Astrocyte of the hippocampus (primary cell): ENCODE measurements at regions not wholly inside any gene's neighbourhood (a gene's known extent, or its start where the extent isn't known, plus 50 kb on each side); places are given as distances from the start of the nearest gene placed in this dataset.
A peak's percentile ranks its signal among the peaks of the same experiment; 100 is the strongest.
"Not testable (repeated sequence)": the region's sequence is repeated elsewhere in the genome, so short reads cannot be mapped to it uniquely, and the experiment has no call there.

Source experiments
- DNase-seq: peaks from one replicate; pipeline ENCODE4 v3.0.0; 2011; ENCODE audit warnings: low read depth, low spot score

- DNase-seq = no peak
These were observed 854.1 kb upstream of the B3GALT2 start for GRCh38 chr1:194040496-194040895.

DNA sequence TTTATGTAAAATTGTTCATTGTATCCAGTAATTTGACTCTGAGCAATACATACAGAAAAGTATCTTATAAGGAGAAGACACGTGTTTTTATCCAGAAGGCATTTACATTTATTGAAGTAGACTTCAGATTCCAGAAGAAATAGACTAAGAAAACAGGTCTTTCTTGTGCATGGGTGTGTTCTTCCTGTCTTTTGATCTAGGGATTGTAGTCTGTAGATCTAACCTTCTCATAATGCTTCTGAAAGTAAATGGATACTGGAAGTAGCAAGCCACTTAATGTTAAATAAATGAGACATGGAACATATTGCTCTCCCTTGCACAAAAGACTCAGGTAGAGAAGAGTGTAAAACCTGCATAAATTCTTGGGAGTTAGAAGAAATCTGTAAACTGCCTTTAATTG is 853.2 kb upstream of the B3GALT2 start:
- no peak for DNase-seq

GRCh38 chr1:194033646-194034045 is 847.2 kb upstream of the B3GALT2 start:
- no peak for DNase-seq

DNA sequence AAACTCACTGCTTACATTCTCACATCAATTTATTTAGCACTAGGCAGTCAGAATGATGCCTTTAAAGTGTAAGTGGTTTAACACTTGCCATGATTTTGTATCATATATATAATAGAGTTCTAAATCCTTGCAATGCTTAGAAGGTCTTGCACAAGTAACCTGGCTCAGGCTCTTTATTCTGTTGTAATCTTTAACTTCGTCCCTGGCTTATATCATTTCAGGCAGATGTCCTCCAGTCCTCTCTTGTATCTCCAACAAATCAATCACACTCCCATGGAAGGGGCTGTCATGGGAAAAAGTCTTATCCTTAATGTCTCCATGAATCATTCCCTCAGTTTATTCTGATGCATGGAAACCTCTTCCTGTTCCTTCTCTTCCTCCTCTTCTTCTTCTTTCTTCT is 841.6 kb upstream of the B3GALT2 start:
- DNase-seq = no peak

DNA sequence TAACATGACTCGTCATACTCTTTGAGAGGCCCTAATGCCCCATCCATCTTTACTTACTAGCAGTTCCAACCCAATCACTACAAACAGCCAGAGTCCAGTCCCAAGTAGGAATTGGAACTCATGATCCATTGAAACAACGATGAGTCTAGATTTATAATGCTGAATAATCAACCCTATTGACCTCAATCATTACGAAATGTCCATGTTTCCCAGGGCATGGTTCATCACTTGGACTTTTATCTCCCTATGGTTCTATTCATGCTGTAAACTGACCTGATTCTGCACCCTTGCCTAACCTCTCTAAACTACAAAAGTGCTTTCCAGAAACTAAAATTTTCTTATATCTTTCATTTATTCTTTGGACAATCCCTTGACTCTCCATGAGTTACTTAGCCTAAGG is 840.0 kb upstream of the B3GALT2 start:
- DNase-seq = no peak

- DNase-seq = peak; percentile 93
These were observed 838.2 kb upstream of the B3GALT2 start for GRCh38 chr1:194024659-194025058.

GRCh38 chr1:194014014-194014413 is 827.6 kb upstream of the B3GALT2 start:
- DNase-seq = no peak

- no peak for DNase-seq
These were observed 827.1 kb upstream of the B3GALT2 start for GRCh38 chr1:194013561-194013960.

- no peak for DNase-seq
These were observed 817.7 kb upstream of the B3GALT2 start for GRCh38 chr1:194004146-194004545.

- DNase-seq = not testable (repeated sequence)
These were observed 815.4 kb upstream of the B3GALT2 start for GRCh38 chr1:194001726-194002350.

DNA sequence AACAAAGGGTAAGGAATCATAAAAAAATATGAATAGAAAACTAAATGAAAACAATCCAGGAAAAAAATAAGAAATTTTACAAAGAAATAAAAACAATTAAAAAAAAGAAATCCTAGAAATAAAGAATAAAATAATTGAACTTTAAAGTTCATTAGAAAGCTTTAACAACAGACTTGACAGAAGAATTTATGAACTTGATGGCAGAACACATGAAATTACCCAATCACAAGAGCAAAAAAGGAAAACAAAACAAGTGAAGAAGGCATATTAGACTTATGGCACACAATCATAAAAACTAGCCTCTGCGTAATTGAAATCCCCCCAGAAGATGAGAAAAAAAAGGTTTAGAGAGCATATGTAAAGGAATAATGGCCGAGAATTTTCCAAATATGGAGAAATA is 802.5 kb upstream of the B3GALT2 start:
- DNase-seq = no peak

DNA sequence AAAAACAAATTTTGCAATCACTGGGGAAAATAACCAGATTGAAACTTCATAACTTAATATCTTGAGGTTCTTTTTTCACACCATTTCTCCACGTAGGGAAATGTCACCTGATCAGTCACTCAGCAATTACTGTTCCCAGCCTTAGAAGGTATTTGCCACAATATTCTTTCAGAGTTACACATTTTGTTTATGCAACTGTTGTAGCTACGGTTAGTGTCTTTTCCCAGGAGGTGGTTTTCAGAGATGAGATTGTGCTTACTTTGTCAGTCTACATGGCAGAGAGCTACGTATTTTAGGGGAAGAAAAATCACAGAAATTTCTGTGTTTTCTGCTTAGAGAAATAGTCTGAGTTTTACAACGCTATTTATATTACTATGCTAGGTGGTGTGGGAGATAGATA is 792.8 kb upstream of the B3GALT2 start:
- DNase-seq = no peak

GRCh38 chr1:193974286-193974798 is 787.9 kb upstream of the B3GALT2 start:
- no peak for DNase-seq

DNA sequence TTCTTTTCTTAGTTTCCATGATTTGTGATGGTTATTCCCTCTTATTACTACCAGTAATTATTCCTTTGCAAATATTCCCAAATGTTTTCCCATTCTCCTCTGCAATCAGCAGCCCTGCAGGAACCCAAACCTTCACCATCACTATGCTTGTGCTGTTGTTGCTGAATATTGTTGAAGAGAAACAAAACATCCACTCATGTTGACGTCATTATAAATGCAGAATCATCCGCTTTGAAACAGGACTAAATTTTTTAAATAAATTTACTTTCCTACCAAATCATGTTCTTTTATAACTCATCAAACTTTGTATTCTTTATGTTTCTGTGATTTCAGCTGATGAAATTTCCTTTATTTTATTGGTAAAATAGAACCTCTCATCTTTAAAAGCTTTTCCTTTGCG is 787.0 kb upstream of the B3GALT2 start:
- DNase-seq = no peak

DNA sequence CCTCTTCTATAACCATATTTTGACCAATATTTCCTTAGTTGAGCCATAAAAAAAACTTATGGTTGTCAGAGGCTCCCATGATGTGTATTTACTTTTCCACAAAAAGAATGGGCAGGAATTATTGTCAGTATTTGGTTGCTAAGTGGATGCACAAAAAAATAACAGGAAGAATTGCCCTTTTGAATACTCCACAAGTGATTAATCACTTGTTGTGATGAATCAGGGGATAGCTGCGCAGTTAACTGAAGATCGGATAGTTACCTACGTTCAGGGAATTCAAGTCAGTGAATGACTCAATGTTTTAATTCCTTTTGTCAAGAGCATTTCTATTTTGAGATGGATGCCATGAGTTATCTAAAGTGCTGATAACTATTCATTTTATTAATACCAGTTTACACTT is 785.2 kb upstream of the B3GALT2 start:
- DNase-seq = peak; percentile 79

DNA sequence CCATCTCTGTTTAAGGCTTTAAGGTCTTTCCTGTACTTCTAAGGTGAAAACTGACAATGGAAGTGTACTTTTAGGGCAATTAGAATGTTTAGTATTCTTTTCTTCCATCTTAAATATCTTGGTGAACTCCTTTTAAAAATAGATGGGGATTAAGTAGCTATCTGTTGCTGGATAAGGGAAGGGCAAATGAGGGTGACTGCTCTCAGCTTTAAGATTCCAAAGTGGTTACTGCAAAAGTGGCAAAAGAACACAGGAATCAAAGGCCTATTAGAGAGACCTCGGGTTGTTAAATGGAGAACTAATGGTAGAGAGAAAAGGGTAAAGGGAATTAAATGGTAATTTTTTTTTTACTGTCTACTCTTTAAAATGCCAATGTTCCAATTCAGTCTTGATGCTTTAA is 774.1 kb upstream of the B3GALT2 start:
- peak; percentile 3 for DNase-seq

DNA sequence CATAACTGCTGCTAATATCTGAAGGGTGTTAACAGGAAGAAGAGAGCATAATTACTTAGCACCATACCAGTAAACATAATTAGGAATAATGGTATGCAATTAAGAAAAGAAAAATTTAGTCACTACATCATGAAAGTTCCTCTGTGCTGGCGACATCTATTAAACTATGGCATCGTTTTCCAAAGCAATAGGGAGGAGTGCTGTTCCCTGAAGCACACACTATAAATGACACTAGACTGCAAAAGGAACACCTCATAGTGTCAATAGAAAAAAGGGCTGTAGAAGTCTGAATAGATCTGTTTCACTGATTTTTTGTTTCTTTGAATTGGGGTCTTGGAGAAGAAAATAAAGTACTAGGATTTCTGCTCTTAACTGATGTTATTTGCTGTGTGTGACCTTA is 773.6 kb upstream of the B3GALT2 start:
- no peak for DNase-seq

DNA sequence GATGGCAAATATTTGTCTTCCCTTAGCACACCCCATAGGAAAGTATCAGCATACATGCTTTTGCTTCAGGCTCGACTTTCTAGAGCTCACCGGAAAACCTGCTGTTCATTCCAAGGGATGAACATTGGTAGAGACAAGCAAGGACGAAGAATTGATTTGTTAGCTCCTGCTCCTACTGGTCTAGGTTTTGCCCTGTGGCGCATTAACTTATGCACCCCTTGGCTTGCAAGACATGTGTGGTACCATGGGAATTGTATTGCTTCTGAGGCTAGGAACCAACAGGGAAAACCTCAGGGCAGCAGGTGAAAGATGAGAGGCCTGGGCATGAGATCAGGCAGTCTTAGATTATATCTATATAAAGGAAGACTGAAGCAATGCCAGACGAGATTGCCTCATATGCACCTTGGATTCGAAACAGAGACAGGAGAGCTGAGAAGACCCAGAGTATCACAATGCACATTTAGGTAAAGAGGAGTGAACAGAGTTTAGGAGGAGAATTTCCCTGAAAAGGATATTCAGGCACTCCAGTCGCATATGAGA is 771.2 kb upstream of the B3GALT2 start:
- no peak for DNase-seq

DNA sequence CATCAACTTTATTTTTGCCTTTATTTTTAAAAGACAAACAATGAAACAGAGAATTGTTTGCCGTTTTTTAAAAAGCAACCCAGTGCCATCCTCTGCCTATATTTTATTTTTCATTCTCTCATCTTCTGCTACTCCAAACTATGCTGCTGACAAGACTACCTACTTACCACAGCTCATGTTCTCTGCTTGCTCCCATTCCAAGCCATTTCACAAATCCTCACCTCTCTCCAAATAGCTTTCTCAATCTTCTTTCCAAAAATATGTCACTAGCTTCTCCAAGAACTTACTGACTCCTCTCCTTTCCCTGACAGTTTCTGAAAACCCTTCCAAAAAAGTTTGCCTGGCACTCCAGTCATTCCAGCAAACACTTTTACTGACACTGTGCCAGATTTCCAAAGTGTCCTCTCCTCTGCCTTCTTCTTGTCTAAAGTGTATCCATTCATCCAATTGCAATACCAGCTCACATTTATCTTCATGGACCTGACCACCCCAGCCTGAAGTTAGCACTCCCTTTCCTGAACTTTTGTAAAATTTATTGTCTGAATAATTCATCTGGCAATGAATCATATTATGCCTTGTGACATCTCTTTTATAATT is 766.5 kb upstream of the B3GALT2 start:
- no peak for DNase-seq

GRCh38 chr1:193951984-193952383 is 765.6 kb upstream of the B3GALT2 start:
- no peak for DNase-seq

DNA sequence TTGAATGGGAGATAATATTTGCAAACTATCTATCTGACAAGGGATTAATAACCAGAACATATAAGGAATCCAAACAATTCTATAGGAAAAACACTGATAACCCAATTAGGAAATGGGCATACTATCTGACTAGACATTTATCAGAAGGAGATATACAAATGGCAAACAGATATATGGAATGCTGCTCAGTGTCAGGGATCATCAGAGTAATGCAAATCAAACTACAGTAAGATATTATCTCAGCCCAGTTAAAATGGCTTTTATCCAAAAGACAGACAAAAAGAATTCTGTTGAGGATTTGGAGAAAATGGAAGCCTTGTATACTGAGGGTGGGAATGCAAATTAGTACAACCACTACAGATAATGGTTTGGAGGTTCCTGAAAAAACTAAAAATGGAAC is 758.0 kb upstream of the B3GALT2 start:
- DNase-seq = no peak

DNA sequence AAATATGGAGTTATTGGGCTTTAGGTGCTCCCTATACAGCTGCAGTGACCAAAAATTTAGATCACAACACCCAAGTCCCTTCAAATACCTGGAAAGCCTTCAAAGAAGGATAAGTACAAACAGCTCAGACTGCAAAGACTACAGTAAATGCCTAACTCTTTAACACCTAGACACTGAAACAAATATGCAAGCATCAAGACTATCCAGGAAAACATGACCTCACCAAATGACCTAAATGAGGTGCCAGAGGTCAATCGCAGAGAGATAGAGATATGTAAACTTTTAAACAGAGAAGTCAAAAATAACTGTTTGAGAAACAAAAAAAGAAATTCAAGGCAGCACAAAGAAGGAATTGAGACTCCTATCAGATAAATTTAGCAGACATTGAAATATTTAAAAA is 753.8 kb upstream of the B3GALT2 start:
- DNase-seq = no peak

- no peak for DNase-seq
These were observed 753.2 kb upstream of the B3GALT2 start for GRCh38 chr1:193939585-193939984.
